ENCODE measurements at regions not wholly inside any gene's neighbourhood (a gene's known extent, or its start where the extent isn't known, plus 50 kb on each side); places are given as distances from the start of the nearest gene placed in this dataset.

DNA sequence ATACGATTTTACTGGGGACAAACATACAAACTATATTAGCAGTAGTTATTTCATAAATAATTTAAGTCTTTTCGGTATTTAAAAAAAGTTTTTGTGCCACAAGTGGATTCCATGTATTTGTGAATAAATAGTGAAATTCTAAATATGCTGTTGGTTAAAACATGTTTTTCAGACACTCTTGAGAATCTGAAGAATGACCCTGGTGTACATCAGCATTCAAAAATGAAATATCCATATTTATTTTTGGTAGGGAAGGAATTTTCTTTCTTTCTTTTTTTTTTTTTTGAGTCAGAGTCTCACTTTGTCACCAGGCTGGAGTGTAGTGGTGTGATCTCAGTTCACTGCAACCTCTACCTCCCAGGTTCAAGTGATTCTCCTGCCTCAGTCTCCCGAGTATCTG, 136.1 kb upstream of the CDK6 start:
- no peak for TF ChIP-seq POLR2A (IDR thresholded peaks at IDR 0.05)
- TF ChIP-seq, protein P1, sequence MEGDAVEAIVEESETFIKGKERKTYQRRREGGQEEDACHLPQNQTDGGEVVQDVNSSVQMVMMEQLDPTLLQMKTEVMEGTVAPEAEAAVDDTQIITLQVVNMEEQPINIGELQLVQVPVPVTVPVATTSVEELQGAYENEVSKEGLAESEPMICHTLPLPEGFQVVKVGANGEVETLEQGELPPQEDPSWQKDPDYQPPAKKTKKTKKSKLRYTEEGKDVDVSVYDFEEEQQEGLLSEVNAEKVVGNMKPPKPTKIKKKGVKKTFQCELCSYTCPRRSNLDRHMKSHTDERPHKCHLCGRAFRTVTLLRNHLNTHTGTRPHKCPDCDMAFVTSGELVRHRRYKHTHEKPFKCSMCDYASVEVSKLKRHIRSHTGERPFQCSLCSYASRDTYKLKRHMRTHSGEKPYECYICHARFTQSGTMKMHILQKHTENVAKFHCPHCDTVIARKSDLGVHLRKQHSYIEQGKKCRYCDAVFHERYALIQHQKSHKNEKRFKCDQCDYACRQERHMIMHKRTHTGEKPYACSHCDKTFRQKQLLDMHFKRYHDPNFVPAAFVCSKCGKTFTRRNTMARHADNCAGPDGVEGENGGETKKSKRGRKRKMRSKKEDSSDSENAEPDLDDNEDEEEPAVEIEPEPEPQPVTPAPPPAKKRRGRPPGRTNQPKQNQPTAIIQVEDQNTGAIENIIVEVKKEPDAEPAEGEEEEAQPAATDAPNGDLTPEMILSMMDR (IDR thresholded peaks at IDR 0.05), result no peak
- TF ChIP-seq POLR2AphosphoS5 (IDR thresholded peaks at IDR 0.05), result no peak
- TF ChIP-seq EP300 (IDR thresholded peaks at IDR 0.05), result no peak

All from sigmoid colon (tissue), 4 donors.